Calu3 (cell line): ENCODE measurements at regions not wholly inside any gene's neighbourhood (a gene's known extent, or its start where the extent isn't known, plus 50 kb on each side); places are given as distances from the start of the nearest gene placed in this dataset.

ENCODE experiments used
- BruUV-seq: library from RNA; stranded (reverse); fragments of 400-500 nt; replicated peaks from 2 replicates; lab custom pipeline; 2021; lab: Mats Ljungman, UMichigan
- CTCF ChIA-PET: fragments of 300-600 bp; sonication (Branson Sonifier 250); formaldehyde crosslinking; loops from one replicate; lab custom pipeline; 2022; ENCODE audit warnings: antibody characterized with exemption; lab: Charles Lee
- DNase-seq: peaks from one replicate; pipeline ENCODE4 v3.0.0; 2022
- H3K27ac Mint-ChIP-seq: one replicate; pipeline ENCODE4 v1.8.0; 2022; ENCODE audit warnings: mixed read lengths; ENCODE audit not compliant: unreplicated experiment
- H3K27me3 Mint-ChIP-seq: one replicate; pipeline ENCODE4 v1.8.0; 2022; ENCODE audit warnings: mixed read lengths; ENCODE audit not compliant: unreplicated experiment
- H3K36me3 Mint-ChIP-seq: one replicate; pipeline ENCODE4 v1.8.0; 2022; ENCODE audit warnings: mild to moderate bottlenecking, moderate library complexity, mixed read lengths; ENCODE audit not compliant: insufficient read depth, unreplicated experiment
- H3K4me1 Mint-ChIP-seq: one replicate; pipeline ENCODE4 v1.8.0; 2022; ENCODE audit warnings: mild to moderate bottlenecking, low read depth, mixed read lengths; ENCODE audit not compliant: unreplicated experiment
- H3K4me3 Mint-ChIP-seq: one replicate; pipeline ENCODE4 v1.8.0; 2022; ENCODE audit warnings: mild to moderate bottlenecking, low read depth, moderate library complexity, mixed read lengths; ENCODE audit not compliant: unreplicated experiment
- H3K9me3 Mint-ChIP-seq: one replicate; pipeline ENCODE4 v1.8.0; 2022; ENCODE audit warnings: low read depth, mixed read lengths; ENCODE audit not compliant: unreplicated experiment
- CTCF ChIP-seq: fragments of 200-600 bp; IDR thresholded peaks from one replicate; pipeline ENCODE4 v1.8.0; 2022; ENCODE audit warnings: antibody characterized with exemption; ENCODE audit not compliant: unreplicated experiment
- intact Hi-C: fragments of 100-400 bp; cut with micrococcal nuclease; formaldehyde crosslinking; loops from one replicate; pipeline ENCODE4 v1.10.0; 2022; ENCODE audit not compliant: unreplicated experiment

- Mint-ChIP-seq H3K36me3 (no peaks in the 10 kb centered on the region), H3K27me3 (peaks cover 28% of the 10 kb centered on the region), H3K27ac (no peak overlapping the region), H3K4me1 (no peaks in the 10 kb centered on the region), H3K4me3 (no peak overlapping the region), H3K9me3 (no peaks in the 10 kb centered on the region)
- BruUV-seq = no TSS peak
- intact Hi-C loops = no loop called here
- no peak for DNase-seq
- TF ChIP-seq CTCF = no peak
- CTCF ChIA-PET = no interaction called here
These were observed 379.8 kb upstream of the CNR1 start for GRCh38 chr6:88545991-88546390.

GRCh38 chr6:88544986-88545612 is 379.0 kb upstream of the CNR1 start:
- CTCF ChIA-PET = interaction anchor here (0.7 kb wide), 1 partner anchor 84 kb away, joined by 3 read pairs; no protein-coding TSS in a partner anchor
- H3K27me3 Mint-ChIP-seq = peaks cover 31% of the 10 kb centered on the region
- no peaks in the 10 kb centered on the region for H3K36me3 Mint-ChIP-seq
- no peak overlapping the region for H3K4me3 Mint-ChIP-seq
- no peak overlapping the region for H3K27ac Mint-ChIP-seq
- no peaks in the 10 kb centered on the region for H3K4me1 Mint-ChIP-seq
- intact Hi-C loops = no loop called here
- no TSS peak for BruUV-seq
- TF ChIP-seq CTCF = no peak
- no peak for DNase-seq
- no peaks in the 10 kb centered on the region for H3K9me3 Mint-ChIP-seq

GRCh38 chr6:88539295-88539764 is 373.2 kb upstream of the CNR1 start:
- no TSS peak for BruUV-seq
- no peak overlapping the region for H3K27ac Mint-ChIP-seq
- peaks cover 61% of the 10 kb centered on the region for H3K27me3 Mint-ChIP-seq
- intact Hi-C loops = no loop called here
- H3K9me3 Mint-ChIP-seq = no peaks in the 10 kb centered on the region
- CTCF ChIA-PET = no interaction called here
- H3K36me3 Mint-ChIP-seq = no peaks in the 10 kb centered on the region
- H3K4me3 Mint-ChIP-seq = no peak overlapping the region
- no peaks in the 10 kb centered on the region for H3K4me1 Mint-ChIP-seq
- TF ChIP-seq CTCF = no peak
- no peak for DNase-seq

GRCh38 chr6:88538840-88539239 is 372.7 kb upstream of the CNR1 start:
- CTCF ChIA-PET = no interaction called here
- no peaks in the 10 kb centered on the region for H3K4me1 Mint-ChIP-seq
- H3K4me3 Mint-ChIP-seq = no peak overlapping the region
- intact Hi-C loops = no loop called here
- peaks cover 66% of the 10 kb centered on the region for H3K27me3 Mint-ChIP-seq
- BruUV-seq = no TSS peak
- no peaks in the 10 kb centered on the region for H3K36me3 Mint-ChIP-seq
- DNase-seq = no peak
- no peak for TF ChIP-seq CTCF
- no peaks in the 10 kb centered on the region for H3K9me3 Mint-ChIP-seq
- H3K27ac Mint-ChIP-seq = no peak overlapping the region
